NT2/D1 (cell line): ENCODE measurements at regions not wholly inside any gene's neighbourhood (a gene's known extent, or its start where the extent isn't known, plus 50 kb on each side); places are given as distances from the start of the nearest gene placed in this dataset.

Source experiments
- SUZ12 ChIP-seq: IDR thresholded peaks from 2 replicates; pipeline ENCODE4 v1.6.1; 2011; ENCODE audit not compliant: insufficient read length, insufficient read depth; ENCODE audit errors: extremely low read depth
- YY1 ChIP-seq: IDR thresholded peaks from 2 replicates; pipeline ENCODE4 v1.6.1; 2011; ENCODE audit not compliant: insufficient read length, insufficient read depth
- ZNF274 ChIP-seq: IDR thresholded peaks from 2 replicates; pipeline ENCODE4 v1.6.1; 2011; ENCODE audit warnings: mild to moderate bottlenecking, low read depth, low read length

DNA sequence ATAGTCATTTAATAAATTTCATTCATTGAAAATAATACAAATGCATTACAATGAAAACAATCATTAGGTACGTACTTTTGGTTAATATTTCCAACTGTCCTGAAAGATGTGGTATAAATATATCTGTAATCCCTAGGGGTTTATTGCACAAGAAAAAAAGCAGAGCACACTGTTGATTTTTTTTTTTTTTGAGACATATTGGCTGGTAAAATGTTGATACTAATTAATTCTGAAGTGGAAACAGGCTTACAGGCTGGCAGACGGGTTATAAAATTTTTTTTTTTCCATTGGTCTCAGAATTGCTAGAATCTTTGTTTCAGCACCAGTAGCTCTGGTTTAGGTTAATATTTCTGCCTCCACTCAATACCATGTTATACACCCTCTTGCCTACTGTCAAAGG is 193.6 kb downstream of the MAP2K6 start:
- TF ChIP-seq ZNF274 (no peak), YY1 (no peak), SUZ12 (no peak)
